PC-9 (cell line): ENCODE measurements at regions not wholly inside any gene's neighbourhood (a gene's known extent, or its start where the extent isn't known, plus 50 kb on each side); places are given as distances from the start of the nearest gene placed in this dataset.

Experiments used
- EZH2 ChIP-seq: fragments of 200-600 bp; sonication (generic); IDR thresholded peaks from 2 replicates; pipeline ENCODE4 v1.8.0; 2017; ENCODE audit warnings: antibody characterized with exemption, low read depth
- TF ChIP-seq, protein P1 (sequence below): fragments of 200-600 bp; sonication (generic); conservative IDR thresholded peaks from 2 replicates; pipeline ENCODE4 v1.6.1; 2017; ENCODE audit warnings: mixed run types, antibody characterized with exemption, mild to moderate bottlenecking, moderate library complexity

GRCh38 chr2:105581555-105581944, 163.2 kb upstream of the NCK2 start:
- TF ChIP-seq, protein P1, sequence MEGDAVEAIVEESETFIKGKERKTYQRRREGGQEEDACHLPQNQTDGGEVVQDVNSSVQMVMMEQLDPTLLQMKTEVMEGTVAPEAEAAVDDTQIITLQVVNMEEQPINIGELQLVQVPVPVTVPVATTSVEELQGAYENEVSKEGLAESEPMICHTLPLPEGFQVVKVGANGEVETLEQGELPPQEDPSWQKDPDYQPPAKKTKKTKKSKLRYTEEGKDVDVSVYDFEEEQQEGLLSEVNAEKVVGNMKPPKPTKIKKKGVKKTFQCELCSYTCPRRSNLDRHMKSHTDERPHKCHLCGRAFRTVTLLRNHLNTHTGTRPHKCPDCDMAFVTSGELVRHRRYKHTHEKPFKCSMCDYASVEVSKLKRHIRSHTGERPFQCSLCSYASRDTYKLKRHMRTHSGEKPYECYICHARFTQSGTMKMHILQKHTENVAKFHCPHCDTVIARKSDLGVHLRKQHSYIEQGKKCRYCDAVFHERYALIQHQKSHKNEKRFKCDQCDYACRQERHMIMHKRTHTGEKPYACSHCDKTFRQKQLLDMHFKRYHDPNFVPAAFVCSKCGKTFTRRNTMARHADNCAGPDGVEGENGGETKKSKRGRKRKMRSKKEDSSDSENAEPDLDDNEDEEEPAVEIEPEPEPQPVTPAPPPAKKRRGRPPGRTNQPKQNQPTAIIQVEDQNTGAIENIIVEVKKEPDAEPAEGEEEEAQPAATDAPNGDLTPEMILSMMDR: no peak
- TF ChIP-seq EZH2: no peak
